Adrenal gland (tissue), 9 donors: ENCODE measurements at regions not wholly inside any gene's neighbourhood (a gene's known extent, or its start where the extent isn't known, plus 50 kb on each side); places are given as distances from the start of the nearest gene placed in this dataset.

Experiments
- DNase-seq, 7 donors: peaks; one replicate each; pipeline ENCODE4 v3.0.0-alpha.2; 2019 to 2020
- H3K27ac ChIP-seq, 5 donors: fragments of 200-600 bp; sonication (generic) in 4 of 5; 1 replicate in 3 of 5; 2 replicates in 2 of 5; pipeline versions ENCODE4 v1.5.1 to v1.8.0; 2016 to 2020; ENCODE audit warnings: mild to moderate bottlenecking in 1 of 5
- H3K27me3 ChIP-seq: fragments of 200-600 bp; 2 replicates; pipeline ENCODE4 v1.8.0; 2021
- H3K36me3 ChIP-seq, 2 donors: fragments of 200-600 bp; replicated peaks in 1 of 2; 1 replicate in 1 of 2; 2 replicates in 1 of 2; pipeline versions ENCODE4 v1.5.1 to v1.8.0; 2018 to 2022
- H3K4me1 ChIP-seq, 2 donors: fragments of 200-600 bp; replicated peaks in 1 of 2; 1 replicate in 1 of 2; 2 replicates in 1 of 2; pipeline versions ENCODE4 v1.5.1 to v1.8.0; 2018 to 2021
- H3K4me3 ChIP-seq, 4 donors: fragments of 200-600 bp; sonication (generic) in 3 of 4; one replicate each; pipeline ENCODE4 v1.5.1; 2016 to 2018
- H3K9me3 ChIP-seq, 3 donors: fragments of 200-600 bp; sonication (generic) in 1 of 3; replicated peaks in 1 of 3; 1 replicate in 2 of 3; 2 replicates in 1 of 3; pipeline versions ENCODE4 v1.5.1 to v1.8.0; 2016 to 2021
- POLR2A ChIP-seq, 2 donors: fragments of 450-650 bp; IDR thresholded peaks; one replicate each; pipeline ENCODE4 v1.6.1; 2017; ENCODE audit warnings: antibody characterized with exemption in 2 of 2, mild to moderate bottlenecking in 2 of 2, moderate library complexity in 1 of 2
- WGBS, 4 donors: extraction: QIAGEN DNeasy Blood & Tissue Kit in 2 of 4; methylation state at CpG; one replicate each; pipeline versions ENCODE4 v1.1.5 to v1.1.7; 2013 to 2017; 5-methylcytosine and 5-hydroxymethylcytosine counted together
- intact Hi-C, 2 donors: fragments of 100-400 bp; cut with DNase I; formaldehyde crosslinking; loops; one replicate each; pipeline versions ENCODE4 v1.14.1 to v1.15.0; 2022 to 2023
- TF ChIP-seq, protein P1 (sequence below), 6 experiments: fragments of 450-650 bp in 4 of 6; fragments of 200-600 bp in 2 of 6; sonication (generic) in 1 of 6; IDR thresholded peaks; 1 replicate in 5 of 6; 2 replicates in 1 of 6; pipeline versions ENCODE4 v1.5.1 to v1.8.0; 2016 to 2021; ENCODE audit warnings: antibody characterized with exemption in 6 of 6, mild to moderate bottlenecking in 2 of 6, moderate library complexity in 1 of 6
- donor health status: healthy with polysubstance abuse.
- donor health status: Bipolar disorder and iron deficiency.
- donor health status: DM: yes; HTN: yes; CAD: no.
- donor health status: DM: no; HTN: no; CAD: no.
- donor health status: DM: no; HTN: no; CAD: no.

DNA sequence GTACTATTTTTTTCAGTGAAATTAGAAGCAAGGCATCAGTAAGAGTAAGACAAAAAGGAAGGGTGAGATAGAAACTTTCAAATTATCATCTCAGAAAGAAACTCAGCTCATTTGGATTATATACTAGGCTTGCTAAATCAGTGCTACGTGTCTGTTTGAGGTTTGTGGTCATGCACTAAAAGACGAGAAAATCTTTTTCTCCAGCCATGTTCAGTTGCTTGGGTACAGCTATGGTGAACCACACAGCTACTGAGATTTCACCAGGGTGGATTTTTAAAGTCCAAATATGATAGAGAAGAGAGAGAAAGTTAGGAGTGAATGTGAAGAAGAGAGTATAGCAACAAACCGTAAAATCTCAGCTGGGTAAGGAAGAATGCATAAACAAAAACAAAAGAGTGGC lies 161.6 kb downstream of the PTH2R start:
- no peak for DNase-seq
- H3K27me3 ChIP-seq: no peaks in the 10 kb centered on the region
- no peaks in the 10 kb centered on the region for H3K36me3 ChIP-seq
- TF ChIP-seq, protein P1, sequence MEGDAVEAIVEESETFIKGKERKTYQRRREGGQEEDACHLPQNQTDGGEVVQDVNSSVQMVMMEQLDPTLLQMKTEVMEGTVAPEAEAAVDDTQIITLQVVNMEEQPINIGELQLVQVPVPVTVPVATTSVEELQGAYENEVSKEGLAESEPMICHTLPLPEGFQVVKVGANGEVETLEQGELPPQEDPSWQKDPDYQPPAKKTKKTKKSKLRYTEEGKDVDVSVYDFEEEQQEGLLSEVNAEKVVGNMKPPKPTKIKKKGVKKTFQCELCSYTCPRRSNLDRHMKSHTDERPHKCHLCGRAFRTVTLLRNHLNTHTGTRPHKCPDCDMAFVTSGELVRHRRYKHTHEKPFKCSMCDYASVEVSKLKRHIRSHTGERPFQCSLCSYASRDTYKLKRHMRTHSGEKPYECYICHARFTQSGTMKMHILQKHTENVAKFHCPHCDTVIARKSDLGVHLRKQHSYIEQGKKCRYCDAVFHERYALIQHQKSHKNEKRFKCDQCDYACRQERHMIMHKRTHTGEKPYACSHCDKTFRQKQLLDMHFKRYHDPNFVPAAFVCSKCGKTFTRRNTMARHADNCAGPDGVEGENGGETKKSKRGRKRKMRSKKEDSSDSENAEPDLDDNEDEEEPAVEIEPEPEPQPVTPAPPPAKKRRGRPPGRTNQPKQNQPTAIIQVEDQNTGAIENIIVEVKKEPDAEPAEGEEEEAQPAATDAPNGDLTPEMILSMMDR (IDR thresholded peaks at IDR 0.05): no peak
- no peak for TF ChIP-seq POLR2A (IDR thresholded peaks at IDR 0.05)
- no peak overlapping the region for H3K27ac ChIP-seq
- WGBS, 4 donors: 66 to 81% (median 75%) methylated on average over 3 of the region's 3 CpGs
- intact Hi-C loops: no loop called here
- H3K9me3 ChIP-seq: no peaks in the 10 kb centered on the region
- H3K4me1 ChIP-seq: no peaks in the 10 kb centered on the region
- no peak overlapping the region for H3K4me3 ChIP-seq

DNA sequence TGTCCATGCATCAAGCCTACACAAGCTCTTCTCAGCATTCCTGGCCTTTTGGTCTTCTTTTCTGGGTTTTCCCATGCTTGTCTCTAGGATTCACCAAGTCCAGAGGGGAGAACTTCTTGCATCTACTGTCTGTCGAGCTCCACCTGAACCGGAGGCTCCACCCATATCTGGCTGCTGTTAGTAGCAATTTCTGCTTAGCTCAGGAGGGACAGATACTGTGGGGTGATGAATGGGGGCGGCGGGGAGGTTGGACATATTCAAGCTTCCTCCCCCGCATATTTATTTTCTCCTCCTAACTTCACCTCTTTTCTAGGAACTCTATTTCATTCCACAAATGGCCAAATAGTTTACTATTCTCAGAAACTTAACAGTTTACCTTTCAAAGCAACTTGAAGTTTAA lies 163.5 kb downstream of the PTH2R start:
- H3K36me3 ChIP-seq: no peaks in the 10 kb centered on the region
- H3K4me1 ChIP-seq: no peaks in the 10 kb centered on the region
- no peak overlapping the region for H3K27ac ChIP-seq
- no peaks in the 10 kb centered on the region for H3K9me3 ChIP-seq
- H3K27me3 ChIP-seq: no peaks in the 10 kb centered on the region
- DNase-seq: no peak
- TF ChIP-seq, protein P1 (IDR thresholded peaks at IDR 0.05): no peak
- TF ChIP-seq POLR2A (IDR thresholded peaks at IDR 0.05): no peak
- WGBS, 4 donors: 79 to 86% (median 83%) methylated on average over 5 of the region's 5 CpGs
- no peak overlapping the region for H3K4me3 ChIP-seq
- intact Hi-C loops: no loop called here

DNA sequence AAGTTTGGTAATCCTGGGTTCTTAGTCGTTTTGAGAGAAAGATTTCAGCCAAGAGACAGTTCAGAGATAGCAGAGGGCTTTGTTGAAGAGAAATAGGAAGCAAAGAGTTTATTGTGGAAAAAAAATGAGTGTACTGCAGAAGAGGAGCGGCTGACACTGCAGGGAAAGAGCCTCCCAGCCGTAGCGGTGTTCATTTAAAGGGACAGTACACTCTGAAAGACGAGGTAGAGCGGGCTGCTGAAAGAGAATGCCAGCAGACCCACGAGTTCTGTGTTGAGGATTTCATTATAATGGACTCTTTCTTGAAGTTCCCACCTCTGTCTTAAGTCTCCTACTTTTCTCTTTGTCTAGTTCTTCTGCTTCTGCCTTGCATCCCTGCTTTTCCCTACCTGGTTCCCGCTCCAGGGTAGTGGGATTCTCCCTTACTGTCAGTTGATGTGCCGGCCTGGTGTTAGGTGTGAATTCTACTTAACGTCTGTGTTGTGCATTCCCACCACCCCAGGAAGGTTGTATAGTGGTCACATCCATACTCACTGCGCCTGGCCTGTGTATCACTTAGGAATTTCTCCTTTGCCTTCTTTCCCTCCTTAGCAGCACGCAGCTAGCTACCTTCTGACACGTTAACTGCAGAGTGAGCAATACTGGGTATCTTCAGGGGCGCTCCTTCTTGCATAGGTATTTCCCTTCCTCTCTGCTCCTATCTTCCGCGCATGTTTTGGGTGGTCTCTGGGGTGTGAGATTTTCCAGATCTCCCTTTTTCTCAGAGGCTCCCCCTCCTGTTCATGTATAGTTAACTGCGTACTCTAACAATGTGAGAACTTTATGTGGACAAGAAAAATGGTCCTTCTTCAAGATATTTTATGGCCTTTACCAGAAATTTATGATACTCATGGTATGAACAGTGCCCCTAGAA lies 164.5 kb downstream of the PTH2R start:
- Histone ChIP-seq H3K27ac (no peak overlapping the region), H3K27me3 (no peaks in the 10 kb centered on the region), H3K4me1 (no peaks in the 10 kb centered on the region), H3K36me3 (no peaks in the 10 kb centered on the region), H3K9me3 (no peaks in the 10 kb centered on the region), H3K4me3 (no peak overlapping the region)
- WGBS, 4 donors: 47 to 63% (median 57%) methylated on average over 17 of the region's 17 CpGs
- intact Hi-C loops: no loop called here
- DNase-seq: no peak
- TF ChIP-seq, protein P1 (IDR thresholded peaks at IDR 0.05): no peak
- no peak for TF ChIP-seq POLR2A (IDR thresholded peaks at IDR 0.05)

DNA sequence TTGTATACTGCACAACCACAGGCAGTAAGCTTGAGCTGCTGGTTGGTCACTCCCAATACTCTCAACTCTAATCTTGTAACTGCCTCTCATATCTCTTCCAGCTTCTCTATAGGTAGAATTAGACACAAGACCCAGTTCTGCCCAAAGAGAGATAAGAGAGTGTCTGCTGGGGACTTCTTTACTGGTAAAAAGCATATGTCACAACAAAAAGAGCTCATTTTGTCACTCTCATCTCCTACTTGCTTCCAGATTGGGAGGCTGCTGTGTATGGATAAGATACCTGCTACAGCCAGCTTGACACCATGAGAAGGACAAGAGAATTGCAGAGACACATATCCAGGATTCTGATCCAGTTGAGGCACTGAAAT lies 165.2 kb downstream of the PTH2R start:
- DNase-seq: no peak
- no peak overlapping the region for H3K4me3 ChIP-seq
- H3K36me3 ChIP-seq: no peaks in the 10 kb centered on the region
- no peaks in the 10 kb centered on the region for H3K4me1 ChIP-seq
- no peaks in the 10 kb centered on the region for H3K27me3 ChIP-seq
- H3K27ac ChIP-seq: no peak overlapping the region
- H3K9me3 ChIP-seq: no peaks in the 10 kb centered on the region
- no peak for TF ChIP-seq POLR2A (IDR thresholded peaks at IDR 0.05)
- TF ChIP-seq, protein P1 (IDR thresholded peaks at IDR 0.05): no peak
- intact Hi-C loops: no loop called here
